H4 (cell line): ENCODE measurements at regions not wholly inside any gene's neighbourhood (a gene's known extent, or its start where the extent isn't known, plus 50 kb on each side); places are given as distances from the start of the nearest gene placed in this dataset.
A peak's percentile ranks its signal among the peaks of the same experiment; 100 is the strongest.

Experiments used
- DNase-seq: peaks from one replicate; pipeline ENCODE4 v3.0.0-alpha.2; 2015; ENCODE audit warnings: low spot score

- DNase-seq, result peak; percentile 73
Observed at GRCh38 chr16:66315210-66315825, 51.2 kb upstream of the CDH5 start.

- no peak for DNase-seq
Observed at GRCh38 chr16:66311306-66311705, 55.2 kb upstream of the CDH5 start.

- no peak for DNase-seq
Observed at GRCh38 chr16:66309215-66309807, 57.2 kb upstream of the CDH5 start.

GRCh38 chr16:66308096-66308495 lies 58.4 kb upstream of the CDH5 start:
- no peak for DNase-seq

- DNase-seq, result no peak
Observed at GRCh38 chr16:66306366-66307150, 59.9 kb upstream of the CDH5 start.

GRCh38 chr16:66304961-66305360 lies 61.5 kb upstream of the CDH5 start:
- no peak for DNase-seq

- no peak for DNase-seq
Observed at GRCh38 chr16:66304151-66304550, 62.3 kb upstream of the CDH5 start.

- DNase-seq, result no peak
Observed at GRCh38 chr16:66300501-66300900, 66.0 kb upstream of the CDH5 start.

- DNase-seq, result no peak
Observed at GRCh38 chr16:66300037-66300436, 66.5 kb upstream of the CDH5 start.

- no peak for DNase-seq
Observed at GRCh38 chr16:66299349-66299748, 67.1 kb upstream of the CDH5 start.

- no peak for DNase-seq
Observed at GRCh38 chr16:66298571-66299120, 67.8 kb upstream of the CDH5 start.

GRCh38 chr16:66298006-66298405 lies 68.5 kb upstream of the CDH5 start:
- DNase-seq, result no peak

GRCh38 chr16:66296591-66296990 lies 69.9 kb upstream of the CDH5 start:
- no peak for DNase-seq

GRCh38 chr16:66295761-66296546 lies 70.5 kb upstream of the CDH5 start:
- DNase-seq, result no peak

GRCh38 chr16:66295213-66295612 lies 71.3 kb upstream of the CDH5 start:
- DNase-seq, result no peak

GRCh38 chr16:66294507-66294906 lies 72.0 kb upstream of the CDH5 start:
- no peak for DNase-seq

GRCh38 chr16:66293932-66294331 lies 72.6 kb upstream of the CDH5 start:
- no peak for DNase-seq

GRCh38 chr16:66293207-66293735 lies 73.2 kb upstream of the CDH5 start:
- DNase-seq, result no peak

GRCh38 chr16:66292241-66292935 lies 74.1 kb upstream of the CDH5 start:
- no peak for DNase-seq

GRCh38 chr16:66291833-66292232 lies 74.7 kb upstream of the CDH5 start:
- no peak for DNase-seq

- no peak for DNase-seq
Observed at GRCh38 chr16:66290431-66290830, 76.1 kb upstream of the CDH5 start.
